H9 (cell line): ENCODE measurements at regions not wholly inside any gene's neighbourhood (a gene's known extent, or its start where the extent isn't known, plus 50 kb on each side); places are given as distances from the start of the nearest gene placed in this dataset.

Experiments used
- DNase-seq: peaks from one replicate; pipeline ENCODE4 v3.0.0-alpha.2; 2017
- H2AFZ ChIP-seq: one replicate; pipeline ENCODE4 v1.6.1; 2013; ENCODE audit warnings: mild to moderate bottlenecking, low read length, control low read depth, moderate library complexity
- H2AK5ac ChIP-seq: 2 replicates; pipeline ENCODE4 v1.6.1; 2013; ENCODE audit warnings: low read length, control low read depth, mixed read lengths; ENCODE audit not compliant: insufficient read length
- H2BK120ac ChIP-seq: one replicate; pipeline ENCODE4 v1.6.1; 2013; ENCODE audit warnings: low read depth, mild to moderate bottlenecking, low read length, control low read depth, inconsistent platforms; ENCODE audit not compliant: poor library complexity, severe bottlenecking
- H2BK12ac ChIP-seq: 2 replicates; pipeline ENCODE4 v1.6.1; 2013; ENCODE audit warnings: low read length, control low read depth, mixed read lengths, low read depth; ENCODE audit not compliant: insufficient read length
- H2BK15ac ChIP-seq: 2 replicates; pipeline ENCODE4 v1.6.1; 2013; ENCODE audit warnings: low read depth, low read length, control low read depth
- H2BK20ac ChIP-seq: one replicate; pipeline ENCODE4 v1.6.1; 2013; ENCODE audit warnings: low read depth, mild to moderate bottlenecking, low read length, control low read depth, inconsistent platforms; ENCODE audit not compliant: poor library complexity, severe bottlenecking
- H2BK5ac ChIP-seq: 2 replicates; pipeline ENCODE4 v1.6.1; 2013; ENCODE audit warnings: low read length, control low read depth, mixed read lengths; ENCODE audit not compliant: insufficient read length
- H3K14ac ChIP-seq: 2 replicates; pipeline ENCODE4 v1.6.1; 2013; ENCODE audit warnings: low read length, control low read depth; ENCODE audit not compliant: insufficient read depth
- H3K18ac ChIP-seq: 2 replicates; pipeline ENCODE4 v1.6.1; 2013; ENCODE audit warnings: low read depth, mild to moderate bottlenecking, mixed read lengths, low read length, control low read depth; ENCODE audit not compliant: insufficient read length
- H3K23ac ChIP-seq: 2 replicates; pipeline ENCODE4 v1.6.1; 2013; ENCODE audit warnings: low read length, control low read depth, mixed read lengths, low read depth; ENCODE audit not compliant: insufficient read length
- H3K23me2 ChIP-seq: 2 replicates; pipeline ENCODE4 v1.6.1; 2013; ENCODE audit warnings: low read depth, mild to moderate bottlenecking, mixed read lengths, low read length, control low read depth; ENCODE audit not compliant: insufficient read length, poor library complexity, severe bottlenecking
- H3K27ac ChIP-seq: 2 replicates; pipeline ENCODE4 v1.5.1; 2013; ENCODE audit warnings: low read length, control low read depth, mixed read lengths, low read depth; ENCODE audit not compliant: insufficient read length
- H3K27me3 ChIP-seq: 2 replicates; pipeline ENCODE4 v1.6.1; 2013; ENCODE audit warnings: low read length, control low read depth, inconsistent platforms; ENCODE audit not compliant: insufficient read depth
- H3K4ac ChIP-seq: 2 replicates; pipeline ENCODE4 v1.6.1; 2013; ENCODE audit warnings: low read depth, mild to moderate bottlenecking, control low read depth, inconsistent platforms, low read length, moderate library complexity
- H3K4me1 ChIP-seq: 2 replicates; pipeline ENCODE4 v1.6.1; 2013; ENCODE audit warnings: low read length, control low read depth, inconsistent platforms; ENCODE audit not compliant: insufficient read depth
- H3K4me2 ChIP-seq: 2 replicates; pipeline ENCODE4 v1.6.1; 2013; ENCODE audit warnings: low read length, control low read depth, mixed read lengths; ENCODE audit not compliant: insufficient read length, insufficient read depth
- H3K56ac ChIP-seq: 2 replicates; pipeline ENCODE4 v1.6.1; 2013; ENCODE audit warnings: low read depth, mild to moderate bottlenecking, mixed read lengths, low read length, control low read depth; ENCODE audit not compliant: insufficient read length
- H3K79me1 ChIP-seq: 2 replicates; pipeline ENCODE4 v1.6.1; 2013; ENCODE audit warnings: low read depth, mild to moderate bottlenecking, moderate library complexity, low read length, control low read depth, inconsistent platforms; ENCODE audit not compliant: insufficient read depth, poor library complexity, severe bottlenecking
- H3K79me2 ChIP-seq: 2 replicates; pipeline ENCODE4 v1.6.1; 2013; ENCODE audit warnings: low read length, control low read depth, inconsistent platforms; ENCODE audit not compliant: insufficient read depth
- H3K9ac ChIP-seq: 2 replicates; pipeline ENCODE4 v1.6.1; 2013; ENCODE audit warnings: low read length, control low read depth, mixed read lengths; ENCODE audit not compliant: insufficient read length; ENCODE audit errors: extremely low read depth
- H3K9me3 ChIP-seq: one replicate; pipeline ENCODE4 v1.6.1; 2013; ENCODE audit warnings: low read depth, low read length, inconsistent platforms; ENCODE audit not compliant: control insufficient read depth
- H3T11ph ChIP-seq: one replicate; pipeline ENCODE4 v1.6.1; 2013; ENCODE audit warnings: mild to moderate bottlenecking, low read length, control low read depth, inconsistent platforms
- H4K20me1 ChIP-seq: one replicate; pipeline ENCODE4 v1.6.1; 2013; ENCODE audit not compliant: control insufficient read depth, insufficient read length, insufficient read depth
- H4K5ac ChIP-seq: 2 replicates; pipeline ENCODE4 v1.6.1; 2013; ENCODE audit warnings: low read depth, mild to moderate bottlenecking, mixed read lengths, low read length, control low read depth; ENCODE audit not compliant: insufficient read length
- H4K8ac ChIP-seq: replicated peaks from 2 replicates; pipeline ENCODE4 v1.6.1; 2013; ENCODE audit warnings: low read length, control low read depth, mixed read lengths, low read depth; ENCODE audit not compliant: insufficient read length
- H4K91ac ChIP-seq: 2 replicates; pipeline ENCODE4 v1.6.1; 2013; ENCODE audit warnings: low read depth, mild to moderate bottlenecking, moderate library complexity, mixed read lengths, low read length, control low read depth; ENCODE audit not compliant: insufficient read length
- H3K27ac Mint-ChIP-seq, 3 experiments: 2 replicates in 2 of 3; 3 replicates in 1 of 3; pipeline ENCODE4 v1.8.0; 2020 to 2021; ENCODE audit warnings: mixed read lengths in 3 of 3, mild to moderate bottlenecking in 1 of 3, moderate library complexity in 1 of 3
- H3K27me3 Mint-ChIP-seq: 2 replicates; pipeline ENCODE4 v1.8.0; 2021; ENCODE audit warnings: low read depth, mild to moderate bottlenecking, moderate library complexity, mixed read lengths
- H3K36me3 Mint-ChIP-seq, 3 experiments: 2 replicates in 2 of 3; 3 replicates in 1 of 3; pipeline ENCODE4 v1.8.0; 2020 to 2021; ENCODE audit warnings: low read depth in 3 of 3, mixed read lengths in 3 of 3; ENCODE audit not compliant: insufficient read depth in 1 of 3
- H3K4me1 Mint-ChIP-seq, 2 experiments: 2 replicates each; pipeline ENCODE4 v1.8.0; 2020; ENCODE audit warnings: mixed read lengths in 2 of 2
- H3K4me3 Mint-ChIP-seq, 2 experiments: 2 replicates in 1 of 2; 3 replicates in 1 of 2; pipeline ENCODE4 v1.8.0; 2020 to 2021; ENCODE audit warnings: mild to moderate bottlenecking in 2 of 2, mixed read lengths in 2 of 2, moderate library complexity in 1 of 2
- H3K9me3 Mint-ChIP-seq, 2 experiments: 2 replicates in 1 of 2; 3 replicates in 1 of 2; pipeline ENCODE4 v1.8.0; 2020; ENCODE audit warnings: mild to moderate bottlenecking in 2 of 2, mixed read lengths in 2 of 2, moderate library complexity in 1 of 2
- CTCF ChIP-seq: fragments of 200-600 bp; sonication (generic); conservative IDR thresholded peaks from 3 replicates; pipeline ENCODE4 v1.8.0; 2021; ENCODE audit warnings: antibody characterized with exemption, mild to moderate bottlenecking
- WGBS: extraction: QIAGEN DNeasy Blood & Tissue Kit; methylation state at CpG from one replicate; pipeline ENCODE4 v1.1.7; 2013; ENCODE audit warnings: missing lambda C conversion rate, low lambda C conversion rate, mixed read lengths; ENCODE audit not compliant: insufficient read length; ENCODE audit errors: extremely low coverage; 5-methylcytosine and 5-hydroxymethylcytosine counted together

- H3K27me3 Mint-ChIP-seq = peaks cover 2% of the 10 kb centered on the region; the same call in 1 of the 2 replicates
- no peak overlapping the region for H3K4me3 Mint-ChIP-seq
- no peaks in the 10 kb centered on the region for H3K9me3 ChIP-seq
- no peak overlapping the region for H4K91ac ChIP-seq
- H2AFZ ChIP-seq = no peak overlapping the region
- no peak for TF ChIP-seq CTCF
- no peak overlapping the region for H2AK5ac ChIP-seq
- H2BK15ac ChIP-seq = no peak overlapping the region
- no peak overlapping the region for H3K56ac ChIP-seq
- no peak overlapping the region for H2BK120ac ChIP-seq
- H3K4me1 ChIP-seq = no peaks in the 10 kb centered on the region
- H2BK5ac ChIP-seq = no peak overlapping the region
- no peak overlapping the region for H3K4me2 ChIP-seq
- no peaks in the 10 kb centered on the region for H3K4me1 Mint-ChIP-seq
- H3K9me3 Mint-ChIP-seq = no peaks in the 10 kb centered on the region
- no peak overlapping the region for H3K4ac ChIP-seq
- no peak overlapping the region for H4K8ac ChIP-seq
- no peak overlapping the region for H3K9ac ChIP-seq
- no peaks in the 10 kb centered on the region; a peak in 1 of 7 replicates for H3K36me3 Mint-ChIP-seq
- no CpG with 5 or more reads among the region's 3 CpGs for WGBS
- H3K23me2 ChIP-seq = no peaks in the 10 kb centered on the region
- no peaks in the 10 kb centered on the region for H3K27me3 ChIP-seq
- no peak overlapping the region for H3K23ac ChIP-seq
- no peak overlapping the region for H2BK20ac ChIP-seq
- H3T11ph ChIP-seq = no peak overlapping the region
- no peak overlapping the region for H3K18ac ChIP-seq
- H3K79me2 ChIP-seq = no peaks in the 10 kb centered on the region
- no peak overlapping the region for H2BK12ac ChIP-seq
- H3K79me1 ChIP-seq = no peaks in the 10 kb centered on the region
- no peak overlapping the region for H3K27ac Mint-ChIP-seq
- DNase-seq = no peak
- H3K14ac ChIP-seq = no peak overlapping the region
- no peaks in the 10 kb centered on the region for H4K20me1 ChIP-seq
- H4K5ac ChIP-seq = no peak overlapping the region
- H3K27ac ChIP-seq = no peak overlapping the region
Measured at GRCh38 chr17:71987634-71988033, 133.2 kb upstream of the SOX9 start.
